HUES64 (cell line): ENCODE measurements at regions not wholly inside any gene's neighbourhood (a gene's known extent, or its start where the extent isn't known, plus 50 kb on each side); places are given as distances from the start of the nearest gene placed in this dataset.
"Not testable (repeated sequence)": the region's sequence is repeated elsewhere in the genome, so short reads cannot be mapped to it uniquely, and the experiment has no call there.

Experiments
- H3K27ac ChIP-seq: 2 replicates; pipeline ENCODE4 v1.7.0; 2013; ENCODE audit warnings: low read depth, low read length, inconsistent platforms
- H3K27me3 ChIP-seq: 2 replicates; pipeline ENCODE4 v1.6.1; 2013; ENCODE audit warnings: mild to moderate bottlenecking, low read length; ENCODE audit not compliant: insufficient read depth
- H3K36me3 ChIP-seq: 2 replicates; pipeline ENCODE4 v1.6.1; 2013; ENCODE audit warnings: mild to moderate bottlenecking, low read length; ENCODE audit not compliant: insufficient read depth
- H3K4me1 ChIP-seq: 2 replicates; pipeline ENCODE4 v1.6.1; 2013; ENCODE audit warnings: mild to moderate bottlenecking, low read length, moderate library complexity; ENCODE audit not compliant: insufficient read depth
- H3K4me3 ChIP-seq: 2 replicates; pipeline ENCODE4 v1.5.1; 2013; ENCODE audit warnings: mild to moderate bottlenecking, low read length, moderate library complexity
- H3K9ac ChIP-seq: 2 replicates; pipeline ENCODE4 v1.6.1; 2013; ENCODE audit warnings: mild to moderate bottlenecking, low read depth, low read length
- H3K9me3 ChIP-seq: 2 replicates; pipeline ENCODE4 v1.6.1; 2013; ENCODE audit warnings: low read depth, low read length; ENCODE audit not compliant: insufficient read depth
- WGBS: fragments of 150-250, 120-280 bp; methylation state at CpG from one replicate; pipeline ENCODE4 v1.1.7; 2013; ENCODE audit warnings: missing lambda C conversion rate; 5-methylcytosine and 5-hydroxymethylcytosine counted together

DNA sequence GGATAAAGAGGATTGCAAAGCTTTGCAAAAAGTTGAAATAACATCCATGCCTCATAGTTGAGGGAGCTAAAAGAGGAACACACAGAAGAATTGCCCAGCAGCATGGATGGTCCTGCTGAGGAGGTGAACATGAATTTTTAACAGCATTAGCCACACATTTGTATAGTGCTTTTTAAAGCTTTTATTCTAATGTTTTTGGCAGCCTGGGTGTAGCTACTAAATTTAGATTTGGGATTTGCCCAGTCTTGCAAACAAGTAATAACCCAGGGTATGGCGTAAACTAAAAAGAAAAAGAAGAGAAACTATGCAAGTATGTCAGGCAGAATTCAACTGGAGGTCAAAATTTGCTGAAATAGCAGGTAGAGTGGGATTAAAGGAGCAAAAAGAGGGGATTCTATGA, 75.1 kb upstream of the PTPRK start:
- Histone ChIP-seq H3K4me1 (peaks cover 9% of the 10 kb centered on the region; the same call in 1 of the 2 replicates), H3K9me3 (no peaks in the 10 kb centered on the region), H3K4me3 (no peak overlapping the region), H3K9ac (no peak overlapping the region), H3K36me3 (no peaks in the 10 kb centered on the region), H3K27me3 (no peaks in the 10 kb centered on the region), H3K27ac (no peak overlapping the region)
- WGBS: 96% methylated on average over 1 of the region's 1 CpG

DNA sequence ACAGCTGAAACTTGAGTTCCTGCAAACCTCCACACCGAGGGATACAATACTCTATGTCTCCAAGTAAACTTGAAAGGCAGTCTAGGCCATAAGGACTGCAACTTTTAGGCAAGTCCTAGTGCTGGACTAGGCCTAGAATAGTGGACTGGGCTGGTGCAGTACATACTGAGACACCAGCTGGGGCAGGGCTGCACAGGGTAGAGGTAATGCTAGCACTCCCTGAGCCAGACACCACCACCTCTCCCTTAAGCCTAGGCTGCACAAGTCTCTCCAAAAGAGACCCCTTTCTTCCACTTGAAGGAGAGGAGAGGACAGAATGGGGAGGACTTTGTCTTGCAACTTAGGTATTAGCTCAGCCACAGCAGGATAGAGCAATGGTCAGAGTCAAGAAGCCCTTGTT, 65.7 kb upstream of the PTPRK start:
- Histone ChIP-seq H3K4me1 (peaks cover 8% of the 10 kb centered on the region), H3K36me3 (no peaks in the 10 kb centered on the region), H3K9me3 (no peaks in the 10 kb centered on the region), H3K27ac (no peak overlapping the region), H3K9ac (no peak overlapping the region), H3K4me3 (no peak overlapping the region), H3K27me3 (no peaks in the 10 kb centered on the region)
- 79% methylated on average over 1 of the region's 1 CpG for WGBS

DNA sequence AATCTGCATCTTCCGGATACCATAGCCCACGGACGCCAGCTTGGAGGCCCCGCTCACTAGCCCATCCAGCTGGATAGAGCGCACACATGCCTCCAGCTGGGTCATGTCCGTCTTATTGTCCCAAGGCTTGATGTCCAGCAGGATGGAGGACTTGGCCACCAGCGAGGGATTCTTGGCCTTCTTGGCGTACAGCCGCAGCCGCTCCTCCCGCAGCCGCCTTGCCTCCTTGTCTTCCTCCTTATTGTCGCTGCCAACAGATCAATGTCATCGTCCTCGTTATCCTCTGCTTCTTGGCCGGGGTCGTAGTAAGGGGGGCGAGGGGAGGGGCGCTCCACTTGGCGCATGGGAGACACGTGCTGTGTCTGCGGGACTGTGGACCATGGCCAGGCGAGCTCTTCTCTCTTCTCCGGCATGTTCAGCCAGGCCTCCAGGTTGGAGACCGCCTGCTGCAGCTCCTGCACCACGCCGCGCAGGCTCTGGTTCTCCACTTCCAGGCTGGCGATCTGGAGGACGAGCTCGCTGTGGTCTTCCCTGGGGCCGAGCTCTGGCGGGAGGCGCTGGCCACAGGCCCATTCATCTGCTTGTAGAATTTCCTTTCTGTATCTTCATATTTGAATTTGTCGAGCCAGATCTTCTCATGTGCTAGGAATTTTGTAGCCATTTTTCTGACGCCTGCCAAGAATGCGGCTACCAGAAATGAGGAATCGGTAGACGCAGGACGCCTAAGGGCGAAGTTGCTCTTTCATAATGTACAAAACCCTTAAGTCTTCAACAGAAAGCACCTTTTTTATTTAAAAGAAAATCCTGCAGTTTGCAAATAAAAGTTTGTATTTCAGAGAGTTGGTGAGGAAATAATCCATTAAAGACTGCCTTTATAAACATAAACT, 60.1 kb upstream of the PTPRK start:
- H3K36me3 ChIP-seq: no peaks in the 10 kb centered on the region
- 96% methylated on average over 41 of the region's 41 CpGs for WGBS

DNA sequence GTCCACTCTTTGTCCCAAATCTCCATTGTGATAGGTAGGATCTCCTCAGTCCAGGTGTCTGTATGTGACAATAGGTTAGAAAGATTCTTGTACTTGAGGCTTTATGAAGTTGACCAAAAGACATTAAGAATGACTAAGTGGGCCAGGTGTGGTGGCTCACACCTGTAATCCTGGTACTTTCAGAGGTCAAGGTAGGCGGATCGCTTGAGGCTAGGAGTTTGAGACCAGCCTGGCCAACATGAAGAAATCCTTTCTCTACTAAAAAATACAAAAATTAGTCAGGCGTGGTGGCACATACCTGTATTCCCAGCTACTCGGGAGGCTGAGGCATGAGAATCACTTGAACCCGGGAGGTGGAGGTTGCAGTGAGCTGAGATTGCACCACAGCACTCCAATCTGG, 54.9 kb upstream of the PTPRK start:
- not testable (repeated sequence) for H3K9me3 ChIP-seq, H3K27ac ChIP-seq, H3K4me1 ChIP-seq, H3K4me3 ChIP-seq, H3K36me3 ChIP-seq, H3K27me3 ChIP-seq, H3K9ac ChIP-seq
- WGBS: 95% methylated on average over 5 of the region's 5 CpGs

More for the DNA sequence above, 60.1 kb upstream of the PTPRK start:
- no peak overlapping the region for H3K4me3 ChIP-seq
- no peaks in the 10 kb centered on the region for H3K27me3 ChIP-seq
- H3K9me3 ChIP-seq: no peaks in the 10 kb centered on the region
- H3K4me1 ChIP-seq: peaks cover 8% of the 10 kb centered on the region
- H3K9ac ChIP-seq: no peak overlapping the region
- no peak overlapping the region for H3K27ac ChIP-seq

DNA sequence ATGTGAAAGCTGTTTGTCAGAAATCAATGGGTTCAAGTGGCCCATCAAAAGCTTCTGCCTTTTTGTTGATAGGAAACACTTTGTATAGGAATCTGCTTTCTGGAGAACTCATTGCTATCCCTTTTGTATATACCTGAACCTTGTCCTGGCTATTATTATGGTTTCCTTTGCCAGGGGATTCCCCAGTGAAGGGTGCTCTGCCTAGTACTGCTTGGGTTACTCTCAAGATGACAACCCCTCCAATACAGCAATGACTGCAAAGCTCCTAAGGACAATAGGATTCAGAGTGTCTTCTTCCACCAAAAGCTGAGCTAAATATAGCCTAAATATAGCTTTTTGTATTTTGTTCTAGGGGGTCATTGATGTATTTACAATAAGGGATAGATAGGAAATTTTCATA, 54.0 kb upstream of the PTPRK start:
- H3K9ac ChIP-seq: no peak overlapping the region
- H3K27ac ChIP-seq: no peak overlapping the region
- H3K27me3 ChIP-seq: no peaks in the 10 kb centered on the region
- H3K4me1 ChIP-seq: peaks cover 13% of the 10 kb centered on the region; the same call in 1 of the 2 replicates
- H3K36me3 ChIP-seq: no peaks in the 10 kb centered on the region
- H3K4me3 ChIP-seq: no peak overlapping the region
- H3K9me3 ChIP-seq: no peaks in the 10 kb centered on the region

DNA sequence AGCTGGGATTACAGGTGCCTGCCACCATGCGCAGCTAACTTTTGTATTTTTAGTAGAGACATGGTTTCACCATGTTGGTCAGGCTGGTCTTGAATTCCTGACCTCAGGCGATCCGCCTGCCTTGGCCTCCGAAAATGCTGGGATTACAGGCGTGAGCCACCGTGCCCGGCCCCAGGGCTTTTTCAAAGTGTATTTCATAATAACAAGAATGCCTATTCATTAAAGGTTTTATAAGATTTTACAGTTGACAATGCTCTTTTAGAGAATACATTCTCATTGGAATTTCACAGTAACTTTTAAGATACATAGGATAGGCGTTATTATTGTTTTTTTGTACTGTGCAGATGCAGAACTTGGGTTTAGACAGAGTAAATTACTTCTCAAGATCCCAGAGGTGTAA, 52.6 kb upstream of the PTPRK start:
- H3K27me3 ChIP-seq: no peaks in the 10 kb centered on the region
- no peaks in the 10 kb centered on the region for H3K36me3 ChIP-seq
- H3K9me3 ChIP-seq: no peaks in the 10 kb centered on the region
- 97% methylated on average over 8 of the region's 8 CpGs for WGBS
- no peak overlapping the region for H3K27ac ChIP-seq
- H3K9ac ChIP-seq: no peak overlapping the region
- peaks cover 13% of the 10 kb centered on the region; the same call in 1 of the 2 replicates for H3K4me1 ChIP-seq
- H3K4me3 ChIP-seq: no peak overlapping the region

DNA sequence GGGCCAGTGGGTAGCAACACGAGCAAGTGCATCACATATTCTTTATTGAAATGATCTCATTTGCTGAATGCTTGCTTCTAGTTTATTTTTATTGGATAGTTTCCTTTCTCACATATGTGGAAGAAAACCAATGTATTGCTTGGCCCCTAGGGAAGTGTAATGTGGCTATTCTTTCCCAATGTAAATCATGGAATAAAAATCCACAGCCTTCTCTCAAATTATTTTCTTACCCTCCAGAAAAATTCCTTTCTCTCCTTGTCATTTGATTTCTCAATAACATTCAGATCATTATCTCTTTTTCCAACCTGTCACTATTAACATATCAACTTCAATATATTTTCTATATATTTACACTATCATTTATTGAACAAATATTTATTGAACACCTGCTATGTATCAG, 51.9 kb upstream of the PTPRK start:
- WGBS: 100% methylated on average over 1 of the region's 1 CpG
- Histone ChIP-seq H3K4me1 (peaks cover 13% of the 10 kb centered on the region; the same call in 1 of the 2 replicates), H3K4me3 (no peak overlapping the region), H3K9me3 (no peaks in the 10 kb centered on the region), H3K27ac (no peak overlapping the region), H3K9ac (no peak overlapping the region), H3K27me3 (no peaks in the 10 kb centered on the region), H3K36me3 (no peaks in the 10 kb centered on the region)

DNA sequence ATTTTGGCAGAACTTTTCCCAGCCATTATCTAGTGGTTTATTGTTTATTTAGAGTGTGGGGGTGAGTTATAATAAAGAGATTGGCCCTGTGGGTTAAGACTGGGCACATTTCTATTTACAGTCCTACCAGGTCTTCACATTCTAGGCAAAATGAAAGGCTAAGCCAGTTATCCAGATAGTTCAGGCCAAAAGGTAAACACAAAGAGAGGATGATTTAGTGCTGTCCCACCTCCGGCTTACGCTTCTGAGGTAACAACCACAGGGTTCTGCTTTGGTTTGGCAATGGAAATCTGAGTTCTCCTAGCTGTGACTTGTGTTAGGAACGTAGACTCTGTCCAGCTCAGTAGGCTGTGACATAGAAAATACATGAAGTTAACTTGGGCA, 50.3 kb upstream of the PTPRK start:
- Histone ChIP-seq H3K9ac (no peak overlapping the region), H3K4me1 (peaks cover 13% of the 10 kb centered on the region; the same call in 1 of the 2 replicates), H3K27ac (no peak overlapping the region; the same call in 1 of the 2 replicates), H3K9me3 (no peaks in the 10 kb centered on the region), H3K36me3 (no peaks in the 10 kb centered on the region), H3K27me3 (no peaks in the 10 kb centered on the region), H3K4me3 (no peak overlapping the region)
- WGBS: 92% methylated on average over 3 of the region's 3 CpGs

DNA sequence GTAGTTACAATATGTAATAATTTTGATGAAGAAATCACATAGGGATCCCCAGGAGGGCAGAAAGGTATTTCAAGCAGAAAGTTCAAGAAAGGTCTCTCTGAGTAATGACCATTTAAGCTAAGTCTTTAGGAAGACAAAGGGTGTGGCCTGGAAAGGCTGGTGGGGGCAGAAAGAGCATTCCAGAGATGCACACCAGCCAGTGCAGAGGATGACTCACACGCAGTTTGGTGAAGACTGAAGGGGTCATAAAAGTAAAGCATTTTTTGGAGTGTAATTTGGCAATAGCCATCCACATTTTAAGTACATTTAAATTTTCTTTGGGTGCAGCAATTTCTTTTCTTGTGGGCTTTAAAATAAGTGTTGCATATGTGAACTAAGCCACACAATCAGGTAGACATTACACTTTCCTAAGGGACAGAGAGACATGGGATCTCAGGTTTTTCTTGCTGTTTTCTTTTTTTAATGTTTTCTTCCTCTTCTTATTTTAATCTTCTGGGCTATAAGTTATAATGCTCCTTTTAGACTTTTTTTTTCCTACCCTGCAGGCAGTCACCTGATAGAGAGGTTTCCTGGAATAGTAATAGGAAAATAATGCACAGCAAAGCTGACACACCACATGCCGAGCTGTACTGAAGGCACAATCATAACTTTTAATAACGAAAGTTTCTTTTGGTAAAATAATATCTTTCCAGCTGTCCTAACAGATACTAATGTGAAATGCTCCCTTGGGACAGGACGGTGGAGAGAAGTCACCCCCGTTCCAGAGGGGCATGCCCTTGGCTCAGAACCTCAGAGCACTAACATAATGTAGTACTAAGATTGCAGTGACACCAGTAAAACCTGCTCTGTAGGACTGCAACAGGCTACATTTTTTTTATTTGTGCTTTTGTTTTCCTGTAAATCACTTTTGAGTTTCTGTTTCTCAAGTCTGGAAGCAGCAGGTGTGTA, 49.6 kb upstream of the PTPRK start:
- no peaks in the 10 kb centered on the region for H3K36me3 ChIP-seq
- no peak overlapping the region; the same call in 1 of the 2 replicates for H3K27ac ChIP-seq
- H3K9me3 ChIP-seq: no peaks in the 10 kb centered on the region
- H3K9ac ChIP-seq: no peak overlapping the region
- H3K4me1 ChIP-seq: peaks cover 13% of the 10 kb centered on the region; the same call in 1 of the 2 replicates
- no peaks in the 10 kb centered on the region for H3K27me3 ChIP-seq
- WGBS: 77% methylated on average over 5 of the region's 5 CpGs
- H3K4me3 ChIP-seq: no peak overlapping the region
